T-helper 2 cell treated with Interferon-gamma antibody and Interleukin-4, amounts not matched to agents 5 μg/mL and 100 μg/mL, for 36 hours (primary cell): ENCODE measurements at regions not wholly inside any gene's neighbourhood (a gene's known extent, or its start where the extent isn't known, plus 50 kb on each side); places are given as distances from the start of the nearest gene placed in this dataset.
"Not testable (repeated sequence)": the region's sequence is repeated elsewhere in the genome, so short reads cannot be mapped to it uniquely, and the experiment has no call there.

Experiments
- DNase-seq: peaks from one replicate; pipeline ENCODE4 v3.0.0; 2021; ENCODE audit warnings: low spot score
- H3K27ac Mint-ChIP-seq: one replicate; pipeline ENCODE4 v1.8.0; 2021; ENCODE audit warnings: mild to moderate bottlenecking, mixed read lengths
- H3K27me3 Mint-ChIP-seq: one replicate; pipeline ENCODE4 v1.8.0; 2021; ENCODE audit warnings: low read depth, mixed read lengths
- H3K36me3 Mint-ChIP-seq: one replicate; pipeline ENCODE4 v1.8.0; 2021; ENCODE audit warnings: low read depth, mixed read lengths
- H3K4me1 Mint-ChIP-seq: one replicate; pipeline ENCODE4 v1.8.0; 2021; ENCODE audit warnings: low read depth, mixed read lengths
- H3K4me3 Mint-ChIP-seq: one replicate; pipeline ENCODE4 v1.8.0; 2022; ENCODE audit warnings: mild to moderate bottlenecking, moderate library complexity, mixed read lengths
- H3K9me3 Mint-ChIP-seq: one replicate; pipeline ENCODE4 v1.8.0; 2021; ENCODE audit warnings: mixed read lengths

- Mint-ChIP-seq H3K27ac (no peak overlapping the region), H3K4me3 (no peak overlapping the region), H3K4me1 (peaks cover 1% of the 10 kb centered on the region), H3K36me3 (no peaks in the 10 kb centered on the region), H3K27me3 (peaks cover 2% of the 10 kb centered on the region), H3K9me3 (no peaks in the 10 kb centered on the region)
- DNase-seq = no peak
Observed at GRCh38 chr17:30580916-30581315, 103.7 kb downstream of the GOSR1 start.

DNA sequence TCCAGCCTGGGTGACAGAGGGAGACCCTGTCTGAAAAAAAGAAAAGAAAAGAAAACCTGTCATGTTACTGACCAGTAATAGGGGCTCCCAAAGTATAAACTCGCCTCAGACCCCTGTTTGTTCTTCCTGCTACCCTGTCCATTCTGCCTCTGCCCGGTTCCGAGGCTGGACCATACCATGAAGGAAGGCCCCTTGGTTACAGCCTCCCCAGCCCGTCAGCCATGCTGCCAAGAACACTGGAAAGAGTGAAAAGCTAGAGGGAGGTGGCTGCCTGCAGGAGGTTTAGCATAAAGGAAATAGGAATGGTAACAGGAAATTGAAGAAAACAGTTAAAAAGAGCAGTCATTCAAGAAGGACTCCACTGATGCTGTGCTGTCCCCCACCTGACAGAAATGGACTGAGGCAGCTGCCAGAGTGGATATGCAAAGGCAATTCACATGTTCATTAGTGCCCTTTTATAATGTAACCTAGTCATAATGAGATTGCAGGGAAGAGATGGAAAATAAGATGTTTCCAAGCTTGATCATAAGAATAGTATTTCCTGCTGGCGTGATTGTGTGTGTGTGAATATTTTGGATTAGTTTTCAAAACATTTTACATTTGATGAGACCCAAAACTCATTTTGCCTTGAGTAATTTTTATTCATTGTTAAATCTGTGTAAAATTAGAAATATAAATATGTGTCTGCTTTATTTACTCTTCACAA lies 102.6 kb downstream of the GOSR1 start:
- H3K4me3 Mint-ChIP-seq = no peak overlapping the region
- DNase-seq = no peak
- no peak overlapping the region for H3K27ac Mint-ChIP-seq
- H3K4me1 Mint-ChIP-seq = peaks cover 1% of the 10 kb centered on the region
- H3K9me3 Mint-ChIP-seq = no peaks in the 10 kb centered on the region
- no peaks in the 10 kb centered on the region for H3K36me3 Mint-ChIP-seq
- H3K27me3 Mint-ChIP-seq = peaks cover 2% of the 10 kb centered on the region

- H3K27me3 Mint-ChIP-seq, DNase-seq, H3K9me3 Mint-ChIP-seq, H3K4me3 Mint-ChIP-seq, H3K4me1 Mint-ChIP-seq, H3K36me3 Mint-ChIP-seq, H3K27ac Mint-ChIP-seq: not testable (repeated sequence)
Observed at GRCh38 chr17:30578015-30578717, 101.0 kb downstream of the GOSR1 start.
